SJSA1 (cell line): ENCODE measurements at regions not wholly inside any gene's neighbourhood (a gene's known extent, or its start where the extent isn't known, plus 50 kb on each side); places are given as distances from the start of the nearest gene placed in this dataset.

Experiments
- DNase-seq, 2 experiments: peaks; one replicate each; pipeline ENCODE4 v3.0.0-alpha.2; 2015 to 2020; ENCODE audit warnings: low spot score in 2 of 2, low read depth in 1 of 2
- H3K27ac ChIP-seq: fragments of 250-450 bp; sonication (Bioruptor Pico); 2 replicates; pipeline ENCODE4 v1.5.1; 2020; ENCODE audit warnings: mild to moderate bottlenecking, moderate library complexity
- H3K27me3 ChIP-seq: fragments of 250-450 bp; sonication (Bioruptor Pico); replicated peaks from 2 replicates; pipeline ENCODE4 v1.5.1; 2020; ENCODE audit warnings: mild to moderate bottlenecking, moderate library complexity
- H3K36me3 ChIP-seq: fragments of 250-450 bp; sonication (Bioruptor Pico); 2 replicates; pipeline ENCODE4 v1.5.1; 2020; ENCODE audit warnings: mild to moderate bottlenecking
- H3K4me1 ChIP-seq: fragments of 250-450 bp; sonication (Bioruptor Pico); replicated peaks from 2 replicates; pipeline ENCODE4 v1.6.1; 2021; ENCODE audit warnings: mild to moderate bottlenecking
- H3K4me3 ChIP-seq: fragments of 250-450 bp; sonication (Bioruptor Pico); 2 replicates; pipeline ENCODE4 v1.5.1; 2020; ENCODE audit warnings: mild to moderate bottlenecking
- H3K9me3 ChIP-seq: fragments of 250-450 bp; sonication (Bioruptor Pico); replicated peaks from 2 replicates; pipeline ENCODE4 v1.5.1; 2020; ENCODE audit warnings: mild to moderate bottlenecking

- H3K4me1 ChIP-seq, result 0 out of 2 replicates have a peak, but pooled peaks cover 4% of the 10 kb centered on the region
- no peaks in the 10 kb centered on the region for H3K9me3 ChIP-seq
- H3K36me3 ChIP-seq, result no peaks in the 10 kb centered on the region
- H3K4me3 ChIP-seq, result no peak overlapping the region
- no peaks in the 10 kb centered on the region for H3K27me3 ChIP-seq
- no peak for DNase-seq
- no peak overlapping the region for H3K27ac ChIP-seq
Measured at GRCh38 chr2:234333168-234334130, 163.4 kb downstream of the ARL4C start.

GRCh38 chr2:234331966-234332365, 164.9 kb downstream of the ARL4C start:
- Histone ChIP-seq H3K4me1 (0 out of 2 replicates have a peak, but pooled peaks cover 4% of the 10 kb centered on the region), H3K36me3 (no peaks in the 10 kb centered on the region), H3K27me3 (no peaks in the 10 kb centered on the region), H3K9me3 (no peaks in the 10 kb centered on the region), H3K27ac (no peak overlapping the region), H3K4me3 (no peak overlapping the region)
- no peak for DNase-seq

- 0 out of 2 replicates have a peak, but pooled peaks cover 4% of the 10 kb centered on the region for H3K4me1 ChIP-seq
- no peak for DNase-seq
- H3K4me3 ChIP-seq, result no peak overlapping the region
- H3K27me3 ChIP-seq, result no peaks in the 10 kb centered on the region
- H3K36me3 ChIP-seq, result no peaks in the 10 kb centered on the region
- no peak overlapping the region for H3K27ac ChIP-seq
- H3K9me3 ChIP-seq, result no peaks in the 10 kb centered on the region
Measured at GRCh38 chr2:234331566-234331965, 165.3 kb downstream of the ARL4C start.

DNA sequence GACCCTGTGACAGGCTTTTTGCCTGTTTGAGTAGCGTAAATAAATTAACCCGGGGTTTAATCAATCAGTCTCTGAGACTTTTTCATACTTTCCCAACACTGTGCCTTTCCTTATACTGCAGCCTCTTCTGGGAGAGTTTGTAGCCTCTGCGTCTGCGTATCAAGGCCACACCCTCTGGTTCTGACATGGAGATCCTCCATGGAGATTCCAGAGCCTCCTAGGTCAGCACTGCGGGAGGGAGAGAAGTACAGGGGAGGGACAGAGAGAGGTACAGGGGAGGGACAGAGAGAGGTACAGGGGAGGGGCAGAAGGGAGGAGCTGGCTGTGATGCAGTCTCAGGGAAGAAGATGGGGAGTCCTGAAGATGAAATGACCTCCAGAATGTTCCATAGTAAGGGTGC, 166.0 kb downstream of the ARL4C start:
- Histone ChIP-seq H3K4me3 (no peak overlapping the region), H3K36me3 (no peaks in the 10 kb centered on the region), H3K27ac (no peak overlapping the region), H3K9me3 (no peaks in the 10 kb centered on the region), H3K27me3 (no peaks in the 10 kb centered on the region), H3K4me1 (0 out of 2 replicates have a peak, but pooled peaks cover 4% of the 10 kb centered on the region)
- no peak for DNase-seq

DNA sequence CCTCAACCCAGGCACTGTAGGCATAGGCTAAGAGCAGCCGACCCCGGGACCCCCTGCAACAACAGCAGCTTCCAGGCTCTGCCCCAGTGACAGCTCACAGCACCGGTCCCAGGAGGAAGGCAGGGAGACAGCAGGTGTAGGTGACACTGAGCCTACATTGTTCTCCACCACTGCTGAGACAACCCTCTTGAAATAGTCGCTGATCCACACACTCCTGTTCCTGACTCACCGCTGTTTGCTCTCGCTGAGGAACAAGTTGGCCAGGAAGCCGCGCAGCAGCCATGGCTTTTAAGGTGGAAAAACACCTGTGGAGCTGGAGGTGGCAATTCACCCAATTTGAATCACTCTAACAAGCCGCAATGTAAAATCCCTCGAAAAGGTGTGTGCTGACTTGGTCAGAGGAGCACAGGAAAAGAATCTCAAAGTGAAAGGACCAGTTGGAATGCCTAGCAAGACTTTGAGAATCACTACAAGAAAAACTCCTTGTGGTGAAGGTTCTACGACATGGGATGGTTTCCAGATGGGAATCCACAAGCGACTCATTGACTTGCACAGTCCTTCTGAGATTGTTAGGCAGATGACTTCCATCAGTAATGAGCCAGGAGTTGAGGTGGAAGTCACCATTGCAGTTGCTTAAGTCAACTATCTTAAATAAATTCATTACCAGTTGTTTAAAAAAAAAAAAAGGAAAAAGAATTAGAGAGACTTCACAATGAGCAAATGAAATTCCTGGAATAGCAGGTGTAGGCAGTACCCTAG, 167.5 kb downstream of the ARL4C start:
- no peak overlapping the region for H3K4me3 ChIP-seq
- H3K27ac ChIP-seq, result no peak overlapping the region
- H3K9me3 ChIP-seq, result no peaks in the 10 kb centered on the region
- no peak for DNase-seq
- H3K4me1 ChIP-seq, result 0 out of 2 replicates have a peak, but pooled peaks cover 3% of the 10 kb centered on the region
- no peaks in the 10 kb centered on the region for H3K36me3 ChIP-seq
- no peaks in the 10 kb centered on the region for H3K27me3 ChIP-seq

DNA sequence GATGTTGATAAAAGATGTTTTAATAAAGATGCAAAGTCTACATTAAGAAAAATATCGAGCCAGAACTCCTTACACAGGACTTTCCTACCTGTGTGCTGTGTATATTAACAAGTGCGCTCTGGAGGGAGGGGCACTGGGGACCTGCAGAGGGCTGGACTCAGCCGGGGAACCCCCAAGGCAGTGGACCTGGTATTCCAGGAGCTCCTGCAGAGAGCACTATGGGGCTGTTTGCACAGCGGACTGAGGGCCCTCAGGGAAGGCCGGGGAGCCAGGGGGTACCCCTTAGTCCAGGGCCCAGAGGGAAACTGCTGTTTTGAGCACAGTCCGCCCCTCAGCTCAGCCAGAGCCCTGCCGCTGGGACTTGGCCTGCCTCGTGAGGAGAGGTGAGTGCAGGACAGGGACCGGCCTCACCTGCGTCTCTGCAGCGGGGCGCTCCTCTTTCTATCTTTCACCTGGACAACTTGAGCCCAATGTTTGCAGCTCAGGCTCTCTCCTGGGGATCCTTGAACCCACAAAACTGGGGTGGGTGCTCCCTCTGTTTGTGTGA, 168.4 kb downstream of the ARL4C start:
- no peaks in the 10 kb centered on the region for H3K4me1 ChIP-seq
- H3K4me3 ChIP-seq, result no peak overlapping the region
- no peak overlapping the region for H3K27ac ChIP-seq
- H3K36me3 ChIP-seq, result no peaks in the 10 kb centered on the region
- no peaks in the 10 kb centered on the region for H3K27me3 ChIP-seq
- no peak for DNase-seq
- no peaks in the 10 kb centered on the region for H3K9me3 ChIP-seq

GRCh38 chr2:234326694-234327093, 170.2 kb downstream of the ARL4C start:
- H3K27ac ChIP-seq, result no peak overlapping the region

DNA sequence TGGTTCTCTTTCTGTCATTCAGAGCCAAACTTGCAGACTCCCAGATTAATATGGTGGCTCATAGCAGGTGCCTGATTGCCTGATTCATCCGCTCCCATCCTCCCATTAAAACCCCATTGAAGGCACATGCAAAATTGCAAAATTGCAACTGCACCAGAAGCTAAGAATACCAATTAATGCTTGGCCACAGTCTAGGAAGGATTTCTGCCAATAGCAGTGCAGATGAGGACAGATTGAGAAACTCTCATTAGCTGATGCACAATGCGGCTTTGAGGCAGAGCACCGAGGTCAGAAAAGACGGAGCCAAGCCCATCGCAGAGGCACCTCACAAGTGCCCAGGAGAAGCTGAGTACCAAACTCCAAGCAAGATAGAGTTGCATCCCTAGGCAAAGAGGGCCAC, 172.8 kb downstream of the ARL4C start:
- DNase-seq, result no peak
- no peaks in the 10 kb centered on the region for H3K9me3 ChIP-seq
- no peak overlapping the region for H3K27ac ChIP-seq
- H3K4me3 ChIP-seq, result no peak overlapping the region
- no peaks in the 10 kb centered on the region for H3K4me1 ChIP-seq
- H3K27me3 ChIP-seq, result no peaks in the 10 kb centered on the region
- no peaks in the 10 kb centered on the region for H3K36me3 ChIP-seq

More at GRCh38 chr2:234326694-234327093, 170.2 kb downstream of the ARL4C start:
- DNase-seq, result no peak
- Histone ChIP-seq H3K4me3 (no peak overlapping the region), H3K36me3 (no peaks in the 10 kb centered on the region), H3K27me3 (no peaks in the 10 kb centered on the region), H3K4me1 (no peaks in the 10 kb centered on the region), H3K9me3 (no peaks in the 10 kb centered on the region)

DNA sequence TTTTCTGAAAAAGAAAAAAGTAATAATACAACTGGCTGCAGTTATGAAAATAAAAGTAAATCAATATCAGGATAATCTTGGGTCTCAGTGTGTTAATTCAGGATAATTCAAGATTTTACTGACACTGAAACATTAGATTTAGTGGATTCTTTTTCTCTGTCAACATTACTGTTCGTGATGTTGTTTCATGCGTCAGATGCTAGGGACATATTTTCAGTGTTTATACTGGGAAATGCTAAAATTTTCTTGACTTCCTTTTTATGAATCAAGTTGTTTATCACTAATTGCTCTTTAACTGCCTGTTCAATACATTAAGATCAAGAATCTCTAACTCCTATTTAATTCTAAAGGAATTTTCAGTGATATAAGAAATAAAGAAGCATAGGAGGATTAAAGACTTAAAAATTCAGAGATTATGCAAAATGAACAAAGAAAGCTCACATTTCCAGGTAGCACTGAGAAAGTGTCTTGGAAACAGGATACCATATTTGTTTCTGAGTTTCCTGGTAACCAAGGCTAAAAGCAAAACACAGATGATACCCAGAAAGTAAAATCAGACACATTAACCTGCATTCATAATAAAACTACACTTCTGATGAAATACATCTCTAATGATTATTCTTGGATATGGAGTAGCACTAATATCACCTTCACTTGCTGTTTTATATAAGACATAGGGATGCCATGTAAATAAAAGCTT, 174.0 kb downstream of the ARL4C start:
- no peaks in the 10 kb centered on the region for H3K36me3 ChIP-seq
- no peak overlapping the region for H3K27ac ChIP-seq
- no peak overlapping the region for H3K4me3 ChIP-seq
- H3K27me3 ChIP-seq, result no peaks in the 10 kb centered on the region
- H3K4me1 ChIP-seq, result no peaks in the 10 kb centered on the region
- DNase-seq, result no peak
- no peaks in the 10 kb centered on the region for H3K9me3 ChIP-seq

GRCh38 chr2:234320066-234320465, 176.8 kb downstream of the ARL4C start:
- Histone ChIP-seq H3K36me3 (no peaks in the 10 kb centered on the region), H3K4me1 (no peaks in the 10 kb centered on the region), H3K27ac (no peak overlapping the region), H3K9me3 (no peaks in the 10 kb centered on the region), H3K4me3 (no peak overlapping the region), H3K27me3 (no peaks in the 10 kb centered on the region)
- DNase-seq, result no peak

- DNase-seq, result peak in 1 of 2 experiments; percentile 19
Measured at GRCh38 chr2:234318361-234318760, 178.5 kb downstream of the ARL4C start.

GRCh38 chr2:234313558-234313957, 183.3 kb downstream of the ARL4C start:
- Histone ChIP-seq H3K27me3 (no peaks in the 10 kb centered on the region), H3K9me3 (no peaks in the 10 kb centered on the region), H3K27ac (no peak overlapping the region), H3K4me1 (peaks cover 9% of the 10 kb centered on the region), H3K36me3 (no peaks in the 10 kb centered on the region), H3K4me3 (no peak overlapping the region)
- DNase-seq, result peak in 1 of 2 experiments; percentile 7

More at GRCh38 chr2:234318361-234318760, 178.5 kb downstream of the ARL4C start:
- no peak overlapping the region for H3K27ac ChIP-seq
- H3K27me3 ChIP-seq, result no peaks in the 10 kb centered on the region
- H3K36me3 ChIP-seq, result no peaks in the 10 kb centered on the region
- no peaks in the 10 kb centered on the region for H3K9me3 ChIP-seq
- no peak overlapping the region for H3K4me3 ChIP-seq
- H3K4me1 ChIP-seq, result no peaks in the 10 kb centered on the region

DNA sequence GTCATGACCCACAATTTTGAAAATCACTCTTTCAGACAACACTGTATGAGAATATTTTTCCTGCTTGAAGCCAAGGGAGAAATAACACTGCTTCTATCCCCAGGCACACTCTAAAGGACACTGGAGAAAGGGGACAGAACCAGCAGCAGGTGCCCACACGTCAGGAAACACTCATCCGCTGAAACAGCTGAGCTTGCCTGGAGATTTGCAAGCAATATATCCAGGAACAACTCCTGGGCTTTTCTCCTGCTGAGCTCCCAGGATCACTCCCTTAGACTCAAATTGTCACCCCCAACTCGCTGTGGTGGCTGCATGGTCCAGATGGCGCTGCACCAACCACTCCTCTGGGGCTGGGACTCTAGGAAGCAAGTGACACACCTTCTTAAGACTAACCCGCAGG, 186.7 kb downstream of the ARL4C start:
- Histone ChIP-seq H3K27ac (no peak overlapping the region), H3K4me1 (peaks cover 39% of the 10 kb centered on the region), H3K27me3 (no peaks in the 10 kb centered on the region), H3K4me3 (no peak overlapping the region), H3K9me3 (0 out of 2 replicates have a peak, but pooled peaks cover 4% of the 10 kb centered on the region), H3K36me3 (no peaks in the 10 kb centered on the region)
- DNase-seq, result no peak
